Activated CD8-positive, alpha-beta T cell treated with anti-CD3 and anti-CD28 coated beads, Interleukin-2, amount 10 ng/mL, durations not matched to agents 7 days and 5 days (primary cell): ENCODE measurements at regions not wholly inside any gene's neighbourhood (a gene's known extent, or its start where the extent isn't known, plus 50 kb on each side); places are given as distances from the start of the nearest gene placed in this dataset.

Experiments
- ATAC-seq: fragments of 150-1000 bp; cut with Tn5 transposase; one replicate; pipeline ENCODE4 v1.10.0; 2021; ENCODE audit warnings: moderate library complexity
- CTCF ChIA-PET: fragments of 350-600 bp; sonication (Branson Sonifier 250); formaldehyde crosslinking; loops from one replicate; lab custom pipeline; 2021; ENCODE audit warnings: antibody characterized with exemption; lab: Charles Lee
- POLR2A ChIA-PET: fragments of 350-600 bp; sonication (Branson Sonifier 250); formaldehyde crosslinking; loops from one replicate; lab custom pipeline; 2021; ENCODE audit warnings: antibody characterized with exemption; lab: Charles Lee
- DNase-seq: peaks from one replicate; pipeline ENCODE4 v3.0.0-alpha.2; 2020
- H3K27ac Mint-ChIP-seq: one replicate; pipeline ENCODE4 v1.8.0; 2021; ENCODE audit warnings: mild to moderate bottlenecking, mixed read lengths
- H3K27me3 Mint-ChIP-seq: one replicate; pipeline ENCODE4 v1.8.0; 2021; ENCODE audit warnings: low read depth, mixed read lengths
- H3K36me3 Mint-ChIP-seq: one replicate; pipeline ENCODE4 v1.8.0; 2021; ENCODE audit warnings: low read depth, mixed read lengths
- H3K4me1 Mint-ChIP-seq: one replicate; pipeline ENCODE4 v1.8.0; 2021; ENCODE audit warnings: low read depth, mixed read lengths
- H3K4me3 Mint-ChIP-seq: one replicate; pipeline ENCODE4 v1.8.0; 2021; ENCODE audit warnings: mild to moderate bottlenecking, mixed read lengths
- H3K9me3 Mint-ChIP-seq: one replicate; pipeline ENCODE4 v1.8.0; 2022; ENCODE audit warnings: mixed read lengths; ENCODE audit not compliant: insufficient read depth

DNA sequence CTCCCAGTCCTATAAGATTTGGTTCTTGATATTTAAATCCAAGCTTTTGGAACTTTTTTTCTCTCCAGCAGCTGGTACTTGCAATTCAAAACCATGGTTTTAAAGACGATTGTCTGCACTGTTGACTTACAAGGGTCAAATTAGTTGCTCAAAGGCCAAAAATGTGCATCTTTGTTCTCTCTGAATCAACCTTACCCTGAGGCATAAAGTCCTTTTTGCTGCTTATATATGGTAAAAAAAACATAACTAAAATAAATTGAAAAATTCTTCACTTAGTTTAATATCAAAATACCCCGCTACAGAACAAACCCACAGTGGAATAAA lies 592.7 kb downstream of the XIRP2 start:
- H3K27me3 Mint-ChIP-seq = no peaks in the 10 kb centered on the region
- DNase-seq (no peak), ATAC-seq (no peak)
- H3K4me1 Mint-ChIP-seq = no peaks in the 10 kb centered on the region
- no peaks in the 10 kb centered on the region for H3K9me3 Mint-ChIP-seq
- H3K27ac Mint-ChIP-seq = no peak overlapping the region
- H3K36me3 Mint-ChIP-seq = no peaks in the 10 kb centered on the region
- ChIA-PET CTCF (no interaction called here), POLR2A (interaction anchor here (0.6 kb wide), 1 partner anchor 259 kb away, joined by 4 read pairs; no protein-coding TSS in a partner anchor)
- H3K4me3 Mint-ChIP-seq = no peak overlapping the region

DNA sequence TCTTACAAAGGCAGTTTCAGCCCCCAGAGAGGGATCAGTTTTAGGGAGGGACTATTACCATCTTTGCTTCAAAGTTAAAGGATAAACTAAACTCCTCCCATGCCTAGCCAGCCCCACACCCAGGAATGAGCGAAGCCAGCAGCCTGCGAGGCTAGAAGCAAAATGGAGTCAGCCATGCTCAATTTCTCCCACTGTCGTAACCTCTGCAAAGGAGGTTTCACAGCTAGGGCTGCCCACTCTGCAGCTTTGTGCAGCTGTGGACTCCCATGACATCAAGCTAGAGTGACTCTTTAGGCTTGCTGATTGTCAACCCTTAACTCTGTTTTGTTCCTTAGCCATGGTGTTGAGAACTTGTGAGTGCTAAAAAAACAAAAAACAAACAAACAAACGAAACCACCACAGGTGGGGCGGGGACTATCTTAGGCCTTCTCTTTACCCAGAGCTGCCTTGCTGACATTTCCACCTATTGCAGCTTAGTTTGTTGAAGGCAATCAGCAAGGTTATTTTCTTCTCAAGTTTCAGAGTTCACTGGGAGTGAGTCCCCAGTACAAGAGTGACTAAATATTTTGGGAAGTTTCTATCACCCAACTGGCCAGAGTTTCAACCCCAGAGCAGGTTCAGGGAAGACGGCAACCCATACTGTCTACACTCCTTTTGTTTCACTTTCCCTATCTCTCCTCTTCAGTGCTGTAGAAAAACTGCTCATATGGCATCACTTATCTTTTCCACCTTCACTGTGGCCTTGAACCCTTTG lies 592.1 kb downstream of the XIRP2 start:
- Mint-ChIP-seq H3K36me3 (no peaks in the 10 kb centered on the region), H3K27ac (no peak overlapping the region), H3K4me1 (no peaks in the 10 kb centered on the region), H3K9me3 (no peaks in the 10 kb centered on the region), H3K27me3 (no peaks in the 10 kb centered on the region), H3K4me3 (no peak overlapping the region)
- no peak for ATAC-seq
- POLR2A ChIA-PET = no interaction called here
- CTCF ChIA-PET = no interaction called here
- no peak for DNase-seq

DNA sequence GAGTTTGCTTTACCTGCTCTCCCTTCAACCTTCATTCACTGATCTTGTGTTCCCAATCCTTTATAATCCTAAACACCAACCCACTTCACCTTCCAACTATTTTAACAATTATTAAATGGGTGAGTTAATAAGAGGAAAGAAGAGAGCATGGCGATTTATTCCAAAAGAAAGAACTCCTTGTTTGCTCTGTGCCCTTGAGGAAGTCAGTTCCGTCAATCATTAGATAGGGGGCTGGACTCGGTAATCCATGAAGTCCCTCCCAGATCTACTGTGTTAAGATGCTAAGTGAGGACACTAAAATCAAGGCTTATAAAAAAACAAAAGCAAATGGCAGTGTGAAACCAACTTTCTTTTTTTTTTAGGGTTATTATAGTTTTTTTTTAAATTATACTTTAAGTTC lies 589.9 kb downstream of the XIRP2 start:
- POLR2A ChIA-PET = no interaction called here
- Mint-ChIP-seq H3K27ac (no peak overlapping the region), H3K27me3 (no peaks in the 10 kb centered on the region), H3K4me1 (no peaks in the 10 kb centered on the region), H3K9me3 (no peaks in the 10 kb centered on the region), H3K36me3 (no peaks in the 10 kb centered on the region), H3K4me3 (no peak overlapping the region)
- no peak for ATAC-seq
- DNase-seq = no peak
- CTCF ChIA-PET = no interaction called here

DNA sequence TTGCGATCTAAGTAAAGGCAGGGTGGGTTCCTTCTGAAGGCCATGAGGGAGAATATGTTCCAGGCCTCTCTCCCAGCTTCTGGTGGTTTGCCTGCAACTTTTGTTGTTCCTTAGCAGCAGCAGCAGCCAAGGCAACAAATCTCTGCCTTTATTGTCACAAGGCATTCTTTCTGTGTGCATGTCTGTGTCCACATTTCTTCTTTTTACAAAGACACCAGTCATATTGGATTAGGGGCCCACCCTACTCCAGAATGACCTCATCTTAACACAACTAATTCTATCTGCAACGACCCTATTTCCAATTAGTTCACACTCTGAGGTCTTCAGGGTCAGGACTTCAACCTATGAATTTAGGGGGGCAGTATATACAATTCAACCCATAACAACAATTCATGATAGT lies 587.5 kb downstream of the XIRP2 start:
- no peak overlapping the region for H3K27ac Mint-ChIP-seq
- no peak overlapping the region for H3K4me3 Mint-ChIP-seq
- no peak for ATAC-seq
- POLR2A ChIA-PET = no interaction called here
- no peaks in the 10 kb centered on the region for H3K9me3 Mint-ChIP-seq
- CTCF ChIA-PET = no interaction called here
- no peak for DNase-seq
- H3K4me1 Mint-ChIP-seq = no peaks in the 10 kb centered on the region
- no peaks in the 10 kb centered on the region for H3K27me3 Mint-ChIP-seq
- H3K36me3 Mint-ChIP-seq = no peaks in the 10 kb centered on the region

DNA sequence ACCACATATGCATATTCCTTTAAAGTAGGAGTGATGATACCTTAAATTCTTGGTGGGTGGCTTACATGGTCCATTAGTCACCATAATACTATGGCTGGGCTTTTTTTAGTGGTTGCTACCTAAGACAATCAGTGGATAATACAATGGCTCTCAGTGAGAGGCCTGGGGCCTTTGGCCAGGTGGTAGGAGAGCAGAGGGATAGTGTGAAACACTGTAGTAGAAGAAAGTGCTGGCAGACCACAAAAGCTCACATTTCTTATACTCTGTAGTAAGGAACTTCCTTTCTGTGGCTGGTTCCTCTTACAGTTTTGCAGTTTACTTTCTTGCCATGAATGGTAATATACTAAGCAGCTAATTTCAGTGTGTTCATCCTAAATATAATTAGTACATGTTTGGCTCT lies 583.5 kb downstream of the XIRP2 start:
- ChIA-PET CTCF (no interaction called here), POLR2A (no interaction called here)
- Mint-ChIP-seq H3K4me1 (no peaks in the 10 kb centered on the region), H3K4me3 (no peak overlapping the region), H3K27me3 (no peaks in the 10 kb centered on the region), H3K36me3 (no peaks in the 10 kb centered on the region), H3K27ac (no peak overlapping the region), H3K9me3 (no peaks in the 10 kb centered on the region)
- DNase-seq = no peak
- ATAC-seq = no peak

DNA sequence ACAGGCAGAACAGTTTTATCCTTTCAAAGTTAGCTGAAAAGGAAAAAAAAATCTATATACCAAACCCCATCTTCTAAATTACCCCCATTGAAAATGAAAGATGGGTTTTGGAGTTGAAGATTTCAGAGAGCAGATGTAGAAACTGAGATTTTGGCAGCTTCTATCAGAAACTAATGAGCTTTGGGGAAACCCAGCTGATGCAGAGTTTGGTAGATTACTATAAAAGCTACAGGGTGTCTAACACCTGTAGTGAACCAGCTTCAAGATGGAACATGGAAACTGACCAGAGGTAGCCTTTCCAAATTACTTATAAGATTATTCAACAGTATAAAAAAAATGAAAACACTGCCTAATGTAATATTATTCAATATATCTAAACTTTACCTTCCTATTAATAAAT lies 583.1 kb downstream of the XIRP2 start:
- CTCF ChIA-PET = no interaction called here

DNA sequence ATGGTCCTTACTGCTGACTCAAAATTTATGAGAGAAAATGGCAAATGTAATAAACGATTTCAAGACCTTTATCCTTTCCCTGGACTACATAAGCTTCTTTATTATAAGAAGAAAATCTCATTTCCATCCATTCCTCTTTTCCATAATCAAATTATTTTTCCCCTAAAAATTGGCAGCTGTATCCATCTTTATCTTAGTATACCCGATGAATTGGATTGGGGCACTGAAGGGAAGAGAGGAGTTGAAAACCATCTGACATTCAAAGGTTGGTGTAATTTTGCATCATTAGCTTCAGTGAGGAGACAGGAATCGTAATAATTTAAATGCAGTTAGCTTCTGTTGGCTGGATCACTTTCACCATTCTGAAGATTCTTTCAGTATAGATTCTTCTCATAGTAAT lies 574.1 kb downstream of the XIRP2 start:
- H3K4me3 Mint-ChIP-seq = no peak overlapping the region
- H3K27ac Mint-ChIP-seq = no peak overlapping the region
- no peak for ATAC-seq
- peaks cover 9% of the 10 kb centered on the region for H3K9me3 Mint-ChIP-seq
- ChIA-PET CTCF (no interaction called here), POLR2A (no interaction called here)
- H3K4me1 Mint-ChIP-seq = no peaks in the 10 kb centered on the region
- no peaks in the 10 kb centered on the region for H3K36me3 Mint-ChIP-seq
- no peak for DNase-seq
- H3K27me3 Mint-ChIP-seq = no peaks in the 10 kb centered on the region

More for the DNA sequence above, 583.1 kb downstream of the XIRP2 start:
- no peaks in the 10 kb centered on the region for H3K4me1 Mint-ChIP-seq
- no peaks in the 10 kb centered on the region for H3K27me3 Mint-ChIP-seq
- ATAC-seq (no peak), DNase-seq (no peak)
- POLR2A ChIA-PET = no interaction called here
- no peak overlapping the region for H3K4me3 Mint-ChIP-seq
- H3K36me3 Mint-ChIP-seq = no peaks in the 10 kb centered on the region
- H3K27ac Mint-ChIP-seq = no peak overlapping the region
- no peaks in the 10 kb centered on the region for H3K9me3 Mint-ChIP-seq

DNA sequence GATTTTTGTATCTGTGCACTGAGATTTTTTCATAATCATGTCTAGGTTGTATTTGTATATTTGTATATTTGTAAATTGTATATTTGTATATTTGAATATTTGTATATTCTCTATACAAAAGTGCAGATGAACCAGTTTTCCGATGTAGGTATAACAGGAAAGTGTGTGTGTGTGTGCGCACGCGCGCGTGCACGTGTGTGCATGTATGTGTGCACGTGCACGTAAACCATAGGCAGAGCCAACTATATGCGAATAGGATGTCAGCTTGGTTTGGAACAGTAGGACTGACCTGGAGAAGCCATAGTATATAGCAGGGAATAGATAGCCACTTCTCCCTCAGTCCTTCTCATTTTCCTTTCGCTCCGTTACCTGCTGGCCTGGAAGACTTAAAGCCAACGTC lies 565.8 kb downstream of the XIRP2 start:
- ATAC-seq (no peak), DNase-seq (no peak)
- Mint-ChIP-seq H3K27ac (no peak overlapping the region), H3K9me3 (peaks cover 16% of the 10 kb centered on the region), H3K4me1 (no peaks in the 10 kb centered on the region), H3K36me3 (no peaks in the 10 kb centered on the region), H3K27me3 (no peaks in the 10 kb centered on the region), H3K4me3 (no peak overlapping the region)
- CTCF ChIA-PET = no interaction called here
- POLR2A ChIA-PET = no interaction called here

DNA sequence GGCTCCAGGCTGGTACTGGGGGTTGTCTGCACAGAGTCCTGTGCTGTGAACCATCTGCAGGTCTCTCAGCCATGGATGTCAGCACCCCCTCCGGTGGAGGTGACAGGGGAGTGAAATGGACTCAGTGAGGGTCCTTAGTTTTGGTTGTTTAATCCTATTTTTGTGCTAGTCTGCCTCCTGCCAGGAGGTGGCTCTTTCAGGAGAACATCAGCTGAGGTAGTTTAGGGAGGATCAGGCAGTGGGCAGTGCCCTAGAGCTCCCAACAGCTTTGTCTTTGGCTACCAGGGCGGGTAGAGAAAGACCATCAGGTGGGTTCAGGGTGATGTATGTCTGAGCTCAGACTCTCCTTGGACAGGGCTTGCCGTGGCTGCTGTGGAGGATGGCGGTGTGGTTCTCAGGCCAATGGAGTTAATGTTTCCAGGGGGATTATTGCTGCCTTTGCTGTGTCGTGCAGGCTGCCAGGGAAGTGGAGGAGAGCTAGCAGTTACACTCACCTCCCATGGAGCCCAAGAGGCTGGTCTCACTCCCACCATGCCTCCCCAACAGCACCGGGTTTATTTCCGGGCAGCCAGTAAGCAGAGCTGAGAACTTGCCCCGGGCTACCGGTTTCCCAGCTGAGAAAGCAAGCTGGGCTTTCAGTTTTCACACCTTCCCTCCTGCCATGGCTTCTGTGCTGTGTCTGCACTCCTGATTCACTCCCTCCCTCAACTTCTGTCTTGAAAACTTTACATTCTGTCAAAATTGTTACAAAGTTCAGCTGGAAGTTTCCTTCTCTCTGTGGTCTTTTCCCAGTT lies 563.4 kb downstream of the XIRP2 start:
- ChIA-PET POLR2A (no interaction called here), CTCF (no interaction called here)
- H3K27me3 Mint-ChIP-seq = no peaks in the 10 kb centered on the region
- no peaks in the 10 kb centered on the region for H3K36me3 Mint-ChIP-seq
- peaks cover 16% of the 10 kb centered on the region for H3K9me3 Mint-ChIP-seq
- ATAC-seq (no peak), DNase-seq (no peak)
- H3K27ac Mint-ChIP-seq = no peak overlapping the region
- no peak overlapping the region for H3K4me3 Mint-ChIP-seq
- H3K4me1 Mint-ChIP-seq = no peaks in the 10 kb centered on the region

DNA sequence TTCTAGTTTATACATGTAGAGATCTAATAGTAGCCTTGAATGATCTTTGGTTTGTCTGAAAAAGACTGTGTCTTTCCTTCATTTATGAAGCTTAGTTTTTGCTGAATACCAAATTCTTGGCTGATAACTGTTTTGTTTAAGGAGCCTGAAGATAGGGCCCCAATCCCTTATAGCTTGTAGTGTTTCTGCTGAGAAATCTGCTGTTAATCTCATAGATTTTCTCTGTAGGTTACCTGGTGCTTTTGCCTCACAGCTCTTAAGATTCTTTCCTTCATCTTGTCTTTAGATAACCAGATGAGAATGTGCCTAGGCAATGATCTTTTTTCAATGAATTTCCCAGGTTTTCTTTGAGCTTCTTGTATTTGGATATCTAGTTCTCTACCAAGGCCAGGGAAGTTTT lies 562.1 kb downstream of the XIRP2 start:
- POLR2A ChIA-PET = no interaction called here
- Mint-ChIP-seq H3K27me3 (no peaks in the 10 kb centered on the region), H3K36me3 (no peaks in the 10 kb centered on the region), H3K4me3 (no peak overlapping the region), H3K9me3 (peaks cover 12% of the 10 kb centered on the region), H3K4me1 (no peaks in the 10 kb centered on the region), H3K27ac (no peak overlapping the region)
- CTCF ChIA-PET = no interaction called here
- ATAC-seq (no peak), DNase-seq (no peak)

DNA sequence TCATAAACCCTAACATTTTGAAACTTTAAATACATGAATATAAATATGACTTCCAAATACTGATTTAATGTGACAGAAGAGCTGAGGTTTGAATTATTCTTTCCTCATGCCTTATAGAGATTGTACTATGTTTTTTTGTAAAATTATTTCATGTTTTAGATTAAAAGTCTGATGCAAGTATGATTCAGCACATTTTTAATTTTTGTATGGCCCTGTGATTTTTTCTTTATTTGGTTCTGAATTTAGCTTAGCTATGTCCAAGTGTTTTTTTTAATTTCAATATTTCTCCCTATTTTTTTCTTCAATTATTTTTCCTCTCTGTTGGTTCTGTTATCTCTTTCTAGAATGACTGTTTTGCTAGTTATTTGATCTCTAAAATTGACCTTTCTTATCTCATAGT lies 552.1 kb downstream of the XIRP2 start:
- peaks cover 5% of the 10 kb centered on the region for H3K9me3 Mint-ChIP-seq
- no peak overlapping the region for H3K4me3 Mint-ChIP-seq
- POLR2A ChIA-PET = no interaction called here
- no peaks in the 10 kb centered on the region for H3K4me1 Mint-ChIP-seq
- H3K36me3 Mint-ChIP-seq = no peaks in the 10 kb centered on the region
- no peak overlapping the region for H3K27ac Mint-ChIP-seq
- no peak for ATAC-seq
- CTCF ChIA-PET = no interaction called here
- H3K27me3 Mint-ChIP-seq = no peaks in the 10 kb centered on the region
- DNase-seq = no peak

DNA sequence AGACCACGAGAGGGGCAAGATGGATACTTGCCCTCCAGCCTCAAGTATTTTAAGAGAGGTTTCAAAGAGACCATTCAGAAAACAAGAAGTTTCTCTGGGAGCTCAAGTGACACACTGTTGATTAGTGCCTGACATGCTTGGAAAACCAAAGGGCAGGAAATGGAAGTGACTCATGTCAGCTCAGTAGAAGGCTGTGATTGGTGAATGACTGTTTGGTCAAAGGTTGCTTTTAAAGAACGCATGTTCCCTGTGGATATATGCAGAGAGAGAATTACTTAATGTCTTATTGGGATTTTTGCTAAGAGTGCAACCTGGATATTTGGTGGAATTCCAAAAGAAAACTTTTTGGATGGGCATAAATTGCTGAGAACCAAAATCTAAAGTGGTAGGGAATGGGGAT lies 549.9 kb downstream of the XIRP2 start:
- Mint-ChIP-seq H3K36me3 (no peaks in the 10 kb centered on the region), H3K27me3 (no peaks in the 10 kb centered on the region), H3K9me3 (no peaks in the 10 kb centered on the region), H3K4me1 (no peaks in the 10 kb centered on the region), H3K4me3 (no peak overlapping the region), H3K27ac (no peak overlapping the region)
- DNase-seq = no peak
- POLR2A ChIA-PET = no interaction called here
- no peak for ATAC-seq
- CTCF ChIA-PET = no interaction called here
